ENCODE measurements at regions not wholly inside any gene's neighbourhood (a gene's known extent, or its start where the extent isn't known, plus 50 kb on each side); places are given as distances from the start of the nearest gene placed in this dataset.

- peaks cover 4 to 51% of the 10 kb centered on the region in 2 experiments; a peak in 3 of 5 replicates for H3K27me3 ChIP-seq (ENCODE audit: control insufficient read depth in 1 of 2, insufficient read depth in 2 of 2, low read length in 2 of 2)
- H3K79me2 ChIP-seq (ENCODE audit: insufficient read depth, low read length): no peaks in the 10 kb centered on the region
- no peaks in the 10 kb centered on the region for H3K36me3 ChIP-seq (replicated peaks in 1 of 2; ENCODE audit: control insufficient read depth in 1 of 2, insufficient read depth in 2 of 2, low read length in 2 of 2)
- no peaks in the 10 kb centered on the region for H4K20me1 ChIP-seq (ENCODE audit: insufficient read depth, low read length)
- FAIRE-seq (no peak), DNase-seq (ENCODE audit: low spot score) (no peak), ATAC-seq (no peak)
- ChIA-PET CTCF (ENCODE audit: low intra/inter-chr PET ratio, low total read pairs) (no interaction called here), POLR2A (no interaction called here)
- no peaks in the 10 kb centered on the region for H3K4me1 ChIP-seq (ENCODE audit: insufficient read depth, low read length)
- no peaks in the 10 kb centered on the region for H3K9me3 ChIP-seq (ENCODE audit: low read length)
- TF ChIP-seq DMAP1 (CRISPR knock-in tag; IDR thresholded peaks at IDR 0.05) (no peak), ZNF687 (CRISPR knock-in tag; IDR thresholded peaks at IDR 0.05) (peak; percentile 19; the same call in 1 of the 2 replicates), HMGA1 (CRISPR knock-in tag; conservative IDR thresholded peaks at IDR 0.05) (no peak), CBX2 (IDR thresholded peaks at IDR 0.05; ENCODE audit: low read depth, low read length) (peak; percentile 78; the same call in 1 of the 2 replicates), CBX2 (CRISPR knock-in tag; IDR thresholded peaks at IDR 0.05; ENCODE audit: low read depth) (no peak), NFIB (CRISPR knock-in tag; IDR thresholded peaks at IDR 0.05; ENCODE audit: borderline replicate concordance) (no peak), CHD2 (IDR thresholded peaks at IDR 0.05; ENCODE audit: low read depth, low read length) (no peak)
- 46% methylated on average over 39 of the region's 61 CpGs for WGBS (ENCODE audit: low lambda C conversion rate)
- BruUV-seq (replicated peaks): no TSS peak
- H2AFZ ChIP-seq (ENCODE audit: low read length): no peak overlapping the region
- intact Hi-C loops (cut with micrococcal nuclease; ENCODE audit: unreplicated experiment): no loop called here
- in situ Hi-C loops (cut with HindIII; ENCODE audit: extremely low pct_ligation_motif_present, low pct_unique_long_range_greater_than_20kb): no loop called here
- no peak overlapping the region for H3K9ac ChIP-seq (ENCODE audit: insufficient read depth, low read depth, low read length)
- H3K4me3 ChIP-seq (replicated peaks in 1 of 3; ENCODE audit: insufficient read depth in 1 of 3, low read depth in 2 of 3, low read length in 3 of 3): no peak overlapping the region
- H3K4me2 ChIP-seq (ENCODE audit: low read depth, low read length): no peak overlapping the region
- no peak overlapping the region for H3K27ac ChIP-seq (ENCODE audit: extremely low read length, insufficient read depth, low read length)
Observed at GRCh38 chr21:38661197-38661871, 144.4 kb upstream of the ETS2 start.
